SJSA1 (cell line): ENCODE measurements at regions not wholly inside any gene's neighbourhood (a gene's known extent, or its start where the extent isn't known, plus 50 kb on each side); places are given as distances from the start of the nearest gene placed in this dataset.
"Not testable (repeated sequence)": the region's sequence is repeated elsewhere in the genome, so short reads cannot be mapped to it uniquely, and the experiment has no call there.

ENCODE experiments used
- DNase-seq, 2 experiments: peaks; one replicate each; pipeline ENCODE4 v3.0.0-alpha.2; 2015 to 2020; ENCODE audit warnings: low spot score in 2 of 2, low read depth in 1 of 2
- H3K27ac ChIP-seq: fragments of 250-450 bp; sonication (Bioruptor Pico); 2 replicates; pipeline ENCODE4 v1.5.1; 2020; ENCODE audit warnings: mild to moderate bottlenecking, moderate library complexity
- H3K27me3 ChIP-seq: fragments of 250-450 bp; sonication (Bioruptor Pico); replicated peaks from 2 replicates; pipeline ENCODE4 v1.5.1; 2020; ENCODE audit warnings: mild to moderate bottlenecking, moderate library complexity
- H3K36me3 ChIP-seq: fragments of 250-450 bp; sonication (Bioruptor Pico); 2 replicates; pipeline ENCODE4 v1.5.1; 2020; ENCODE audit warnings: mild to moderate bottlenecking
- H3K4me1 ChIP-seq: fragments of 250-450 bp; sonication (Bioruptor Pico); replicated peaks from 2 replicates; pipeline ENCODE4 v1.6.1; 2021; ENCODE audit warnings: mild to moderate bottlenecking
- H3K4me3 ChIP-seq: fragments of 250-450 bp; sonication (Bioruptor Pico); 2 replicates; pipeline ENCODE4 v1.5.1; 2020; ENCODE audit warnings: mild to moderate bottlenecking
- H3K9me3 ChIP-seq: fragments of 250-450 bp; sonication (Bioruptor Pico); replicated peaks from 2 replicates; pipeline ENCODE4 v1.5.1; 2020; ENCODE audit warnings: mild to moderate bottlenecking

DNA sequence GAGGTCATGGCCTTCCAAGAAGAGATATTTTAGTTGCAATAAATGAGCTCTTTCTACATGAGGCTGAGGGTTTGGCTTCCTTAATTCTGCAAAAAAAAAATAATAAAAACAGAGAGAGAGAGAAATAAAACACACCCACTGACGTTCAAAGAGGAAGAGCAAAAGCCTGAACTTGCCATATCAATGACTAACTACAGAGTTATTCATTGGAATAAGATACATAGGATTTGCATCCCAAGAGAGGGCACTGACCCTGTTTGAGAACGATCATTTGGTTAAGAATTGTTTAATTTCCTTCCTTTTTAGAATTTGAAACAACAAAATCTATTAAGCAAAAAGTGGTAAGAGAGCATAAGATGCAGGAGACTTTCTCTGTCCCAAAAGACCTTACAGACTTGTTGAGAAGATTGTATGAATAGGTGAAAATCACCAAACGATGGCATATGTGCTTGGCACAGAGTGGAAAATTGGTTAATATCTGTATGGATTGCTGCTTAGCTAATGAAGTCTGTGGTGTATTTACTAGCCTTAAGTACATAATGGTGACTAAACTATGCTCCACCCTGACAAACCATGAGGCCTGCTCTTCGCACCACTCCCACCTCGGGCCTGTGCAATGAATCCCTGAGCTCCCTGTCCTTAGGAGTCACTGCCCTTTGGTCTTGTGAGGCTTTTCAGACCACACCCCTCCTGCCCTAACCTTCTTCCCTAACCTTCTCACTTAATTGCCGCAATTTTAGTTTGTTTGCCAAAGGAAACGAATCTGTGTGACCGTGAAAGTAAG is 479.0 kb downstream of the TUBA3C start:
- not testable (repeated sequence) for DNase-seq, H3K9me3 ChIP-seq, H3K27me3 ChIP-seq, H3K27ac ChIP-seq, H3K4me3 ChIP-seq, H3K36me3 ChIP-seq, H3K4me1 ChIP-seq

DNA sequence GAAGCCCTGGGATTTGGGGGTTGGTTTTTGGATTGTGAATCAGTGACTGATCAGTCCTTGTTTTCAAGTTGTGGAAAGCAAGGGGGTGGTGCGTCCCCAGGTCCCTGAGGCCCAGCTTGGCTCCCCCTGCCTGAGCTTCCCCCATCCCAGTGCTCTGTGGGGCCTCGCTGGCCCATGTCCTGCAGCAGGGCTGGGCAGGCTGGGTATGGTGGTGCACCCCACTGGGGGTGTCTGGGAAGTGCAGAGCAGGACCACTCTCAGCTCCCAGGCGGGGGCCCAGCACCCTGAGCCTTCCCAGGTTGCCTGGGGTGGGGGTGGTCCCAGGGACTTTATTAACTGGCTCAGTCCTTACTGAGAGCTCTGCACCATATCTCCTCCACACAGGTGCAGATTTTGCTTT is 483.3 kb downstream of the TUBA3C start:
- not testable (repeated sequence) for H3K27ac ChIP-seq, H3K36me3 ChIP-seq, H3K27me3 ChIP-seq, H3K4me3 ChIP-seq, DNase-seq, H3K4me1 ChIP-seq, H3K9me3 ChIP-seq

GRCh38 chr13:18697851-18698250 is 483.8 kb downstream of the TUBA3C start:
- DNase-seq, H3K27ac ChIP-seq, H3K36me3 ChIP-seq, H3K4me1 ChIP-seq, H3K4me3 ChIP-seq, H3K9me3 ChIP-seq, H3K27me3 ChIP-seq: not testable (repeated sequence)

DNA sequence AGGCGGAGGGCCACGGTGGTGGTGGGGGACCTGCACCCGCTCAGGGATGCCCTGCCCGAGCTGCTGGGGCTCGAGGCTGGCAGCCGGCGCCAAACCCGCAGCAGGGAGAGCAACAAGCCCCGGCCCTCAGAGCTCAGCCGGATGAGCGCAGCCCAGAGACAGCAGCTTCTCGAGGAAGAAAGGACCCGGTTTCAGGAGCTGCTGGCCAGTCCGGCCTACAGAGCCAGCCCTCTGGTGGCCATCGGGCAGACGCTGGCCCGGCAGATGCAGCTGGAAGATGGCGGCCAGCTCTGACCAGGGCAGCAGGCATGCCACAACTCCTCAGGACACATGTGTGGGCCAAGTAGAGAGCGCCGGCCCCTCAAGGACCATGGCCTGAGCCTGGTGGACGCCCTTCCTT is 484.4 kb downstream of the TUBA3C start:
- not testable (repeated sequence) for H3K9me3 ChIP-seq, DNase-seq, H3K4me1 ChIP-seq, H3K27me3 ChIP-seq, H3K36me3 ChIP-seq, H3K4me3 ChIP-seq, H3K27ac ChIP-seq

DNA sequence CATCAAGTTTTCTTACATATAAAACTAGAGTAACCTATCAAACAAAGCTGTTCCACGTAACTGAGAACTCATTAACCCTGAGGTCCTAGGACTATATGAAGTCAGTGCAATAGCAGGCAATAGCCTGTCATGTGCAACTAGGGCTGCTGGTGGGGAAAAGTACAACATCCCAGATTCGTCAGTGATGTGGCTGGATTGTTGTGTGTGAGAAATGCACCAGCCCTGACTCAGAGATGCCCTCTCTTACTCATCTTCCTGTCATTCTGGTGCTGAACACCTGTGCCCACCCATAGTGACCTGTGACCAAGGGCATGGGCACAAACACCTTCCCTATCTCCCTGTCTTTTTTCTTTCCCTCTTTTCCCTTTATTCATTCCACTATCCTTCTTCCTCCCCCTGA is 504.2 kb downstream of the TUBA3C start:
- H3K9me3 ChIP-seq, H3K27me3 ChIP-seq, DNase-seq, H3K36me3 ChIP-seq, H3K27ac ChIP-seq, H3K4me3 ChIP-seq, H3K4me1 ChIP-seq: not testable (repeated sequence)

DNA sequence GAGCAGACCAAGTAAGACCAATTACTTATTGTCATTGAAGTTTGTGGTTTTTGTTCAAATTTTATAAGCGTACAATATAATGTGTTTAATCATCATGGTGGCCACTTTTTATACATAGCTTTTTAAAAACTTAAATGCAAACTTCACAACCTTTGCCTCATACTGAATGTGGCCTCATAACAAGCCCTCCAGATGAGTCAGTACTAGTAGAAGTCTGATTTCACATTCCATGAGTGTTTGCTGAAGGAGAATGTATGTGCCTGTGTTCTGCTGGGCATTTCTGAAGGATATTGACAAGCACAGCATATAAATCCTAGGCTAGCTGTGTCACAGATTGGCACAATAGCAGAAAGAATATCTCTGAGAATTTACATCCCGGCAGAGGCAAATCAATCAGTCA is 506.4 kb downstream of the TUBA3C start:
- H3K27me3 ChIP-seq, DNase-seq, H3K36me3 ChIP-seq, H3K4me1 ChIP-seq, H3K27ac ChIP-seq, H3K9me3 ChIP-seq, H3K4me3 ChIP-seq: not testable (repeated sequence)

DNA sequence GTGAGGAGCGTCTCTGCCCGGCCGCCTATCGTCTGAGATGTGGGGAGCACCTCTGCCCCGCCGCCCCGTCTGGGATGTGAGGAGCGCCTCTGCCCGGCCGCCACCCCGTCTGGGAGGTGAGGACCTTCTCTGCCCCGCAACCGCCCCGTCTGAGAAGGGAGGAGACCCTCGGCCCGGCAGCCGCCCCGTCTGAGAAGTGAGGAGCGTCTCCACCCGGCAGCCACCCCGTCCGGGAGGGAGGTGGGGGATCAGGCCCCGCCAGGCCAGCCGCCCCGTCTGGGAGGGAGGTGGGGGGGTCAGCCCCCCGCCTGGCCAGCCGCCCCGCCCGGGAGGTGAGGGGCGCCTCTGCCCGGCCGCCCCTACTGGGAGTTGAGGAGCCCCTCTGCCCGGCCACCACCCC is 507.8 kb downstream of the TUBA3C start:
- not testable (repeated sequence) for H3K4me1 ChIP-seq, H3K4me3 ChIP-seq, H3K36me3 ChIP-seq, H3K27me3 ChIP-seq, H3K27ac ChIP-seq, DNase-seq, H3K9me3 ChIP-seq

- not testable (repeated sequence) for H3K9me3 ChIP-seq, H3K36me3 ChIP-seq, H3K4me3 ChIP-seq, H3K27ac ChIP-seq, DNase-seq, H3K4me1 ChIP-seq, H3K27me3 ChIP-seq
Measured at GRCh38 chr13:18666585-18666984, 515.0 kb downstream of the TUBA3C start.

DNA sequence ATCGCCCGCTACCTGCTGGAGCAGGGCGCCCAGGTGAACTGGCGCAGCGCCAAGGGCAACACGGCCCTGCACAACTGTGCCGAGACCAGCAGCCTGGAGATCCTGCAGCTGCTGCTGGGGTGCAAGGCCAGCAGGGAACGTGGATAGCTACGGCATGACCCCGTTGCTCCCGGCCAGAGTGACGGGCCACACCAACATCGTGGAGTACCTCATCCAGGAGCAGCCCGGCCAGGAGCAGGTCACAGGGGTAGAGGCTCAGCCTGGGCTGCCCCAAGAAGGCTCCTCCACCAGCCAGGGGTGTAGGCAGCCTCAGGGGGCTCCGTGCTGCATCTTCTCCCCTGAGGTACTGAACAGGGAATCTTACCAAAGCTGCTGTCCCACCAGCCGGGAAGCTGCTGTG is 515.9 kb downstream of the TUBA3C start:
- not testable (repeated sequence) for DNase-seq, H3K27ac ChIP-seq, H3K36me3 ChIP-seq, H3K27me3 ChIP-seq, H3K9me3 ChIP-seq, H3K4me3 ChIP-seq, H3K4me1 ChIP-seq

DNA sequence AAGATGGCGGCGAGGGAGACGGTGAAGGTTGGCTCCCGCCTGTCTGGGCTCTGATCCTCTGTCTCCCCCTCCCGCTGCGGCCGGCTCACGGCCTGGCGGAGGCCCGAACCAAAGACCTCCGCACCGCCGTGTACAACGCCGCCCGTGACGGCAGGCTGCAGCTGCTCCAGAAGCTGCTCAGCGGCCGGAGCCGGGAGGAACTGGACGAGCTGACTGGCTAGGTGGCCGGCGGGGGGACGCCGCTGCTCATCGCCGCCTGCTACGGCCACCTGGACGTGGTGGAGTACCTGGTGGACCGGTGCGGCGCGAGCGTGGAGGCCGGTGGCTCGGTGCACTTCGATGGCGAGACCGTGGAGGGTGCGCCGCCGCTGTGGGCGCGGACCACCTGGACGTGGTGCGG is 516.5 kb downstream of the TUBA3C start:
- not testable (repeated sequence) for H3K27ac ChIP-seq, H3K9me3 ChIP-seq, H3K36me3 ChIP-seq, H3K4me1 ChIP-seq, H3K4me3 ChIP-seq, H3K27me3 ChIP-seq, DNase-seq

- H3K9me3 ChIP-seq, H3K4me1 ChIP-seq, H3K4me3 ChIP-seq, DNase-seq, H3K27ac ChIP-seq, H3K27me3 ChIP-seq, H3K36me3 ChIP-seq: not testable (repeated sequence)
Measured at GRCh38 chr13:18663222-18663621, 518.4 kb downstream of the TUBA3C start.

- not testable (repeated sequence) for DNase-seq
Measured at GRCh38 chr13:18643644-18644172, 537.9 kb downstream of the TUBA3C start.

DNA sequence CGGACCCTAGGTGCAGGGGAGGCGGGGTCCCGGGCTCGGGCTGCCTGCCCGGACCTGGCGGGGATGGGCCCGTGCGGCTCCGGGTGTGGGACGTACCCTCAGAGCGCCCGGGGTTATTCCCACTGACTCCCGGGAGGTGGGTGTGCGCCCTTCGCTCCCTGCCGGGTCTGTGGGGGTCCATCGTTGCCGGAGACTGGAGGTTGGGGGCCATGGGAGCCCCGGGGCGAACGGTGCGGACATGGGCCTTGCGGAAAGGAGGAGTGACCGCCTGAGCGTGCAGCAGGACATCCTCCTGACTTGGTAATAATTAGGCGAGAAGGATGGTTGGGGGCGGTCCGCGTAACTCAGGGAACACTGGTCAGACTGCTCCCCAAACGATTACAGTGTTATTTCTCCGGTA is 552.7 kb downstream of the TUBA3C start:
- not testable (repeated sequence) for DNase-seq, H3K4me3 ChIP-seq, H3K27ac ChIP-seq, H3K9me3 ChIP-seq, H3K27me3 ChIP-seq, H3K4me1 ChIP-seq, H3K36me3 ChIP-seq

More at GRCh38 chr13:18643644-18644172, 537.9 kb downstream of the TUBA3C start:
- not testable (repeated sequence) for H3K36me3 ChIP-seq, H3K27me3 ChIP-seq, H3K9me3 ChIP-seq, H3K4me3 ChIP-seq, H3K27ac ChIP-seq, H3K4me1 ChIP-seq

- Histone ChIP-seq H3K4me1 (no peaks in the 10 kb centered on the region), H3K27ac (no peak overlapping the region)
Measured at GRCh38 chr13:18628428-18628827, 553.2 kb downstream of the TUBA3C start.

GRCh38 chr13:18624061-18624460 is 557.6 kb downstream of the TUBA3C start:
- not testable (repeated sequence) for H3K4me3 ChIP-seq, H3K36me3 ChIP-seq, H3K27ac ChIP-seq, DNase-seq, H3K4me1 ChIP-seq, H3K9me3 ChIP-seq, H3K27me3 ChIP-seq

More at GRCh38 chr13:18628428-18628827, 553.2 kb downstream of the TUBA3C start:
- no peaks in the 10 kb centered on the region for H3K9me3 ChIP-seq
- no peak for DNase-seq
- H3K27me3 ChIP-seq: no peaks in the 10 kb centered on the region
- no peak overlapping the region for H3K4me3 ChIP-seq
- no peaks in the 10 kb centered on the region for H3K36me3 ChIP-seq
